Esophagus muscularis mucosa (tissue), 4 donors: ENCODE measurements at regions not wholly inside any gene's neighbourhood (a gene's known extent, or its start where the extent isn't known, plus 50 kb on each side); places are given as distances from the start of the nearest gene placed in this dataset.

Experiments used
- DNase-seq: peaks from one replicate; pipeline ENCODE4 v3.0.0-alpha.2; 2017; ENCODE audit errors: extremely low spot score
- H3K27ac ChIP-seq, 4 donors: fragments of 200-600 bp; sonication (generic); replicated peaks in 1 of 4; 1 replicate in 3 of 4; 2 replicates in 1 of 4; pipeline ENCODE4 v1.5.1; 2016 to 2019; ENCODE audit warnings: mild to moderate bottlenecking in 1 of 4
- H3K27me3 ChIP-seq, 4 donors: fragments of 200-600 bp; sonication (generic); one replicate each; pipeline versions ENCODE4 v1.5.1 to v1.6.0; 2016 to 2019
- H3K36me3 ChIP-seq, 4 donors: fragments of 200-600 bp; sonication (generic); one replicate each; pipeline ENCODE4 v1.5.1; 2016 to 2019
- H3K4me1 ChIP-seq, 4 donors: fragments of 200-600 bp; sonication (generic); one replicate each; pipeline ENCODE4 v1.5.1; 2016 to 2019
- H3K4me3 ChIP-seq, 4 donors: fragments of 200-600 bp; sonication (generic); 1 replicate in 2 of 4; 2 replicates in 2 of 4; pipeline ENCODE4 v1.5.1; 2016 to 2019; ENCODE audit warnings: mild to moderate bottlenecking in 4 of 4, moderate library complexity in 1 of 4
- H3K9me3 ChIP-seq, 4 donors: fragments of 200-600 bp; sonication (generic); 1 replicate in 3 of 4; 2 replicates in 1 of 4; pipeline ENCODE4 v1.5.1; 2016 to 2019
- EP300 ChIP-seq: sonication (generic); formaldehyde crosslinking; IDR thresholded peaks from one replicate; pipeline ENCODE4 v1.6.1; 2017; ENCODE audit warnings: antibody characterized with exemption
- POLR2A ChIP-seq: fragments of 450-650 bp; IDR thresholded peaks from one replicate; pipeline ENCODE4 v1.6.1; 2017; ENCODE audit warnings: antibody characterized with exemption, moderate library complexity, mild to moderate bottlenecking, low read depth
- POLR2AphosphoS5 ChIP-seq, 2 donors: sonication (generic); formaldehyde crosslinking; IDR thresholded peaks; one replicate each; pipeline ENCODE4 v1.6.1; 2017; ENCODE audit warnings: antibody characterized with exemption in 2 of 2
- WGBS: methylation state at CpG from one replicate; pipeline ENCODE4 v1.1.5; 2018; 5-methylcytosine and 5-hydroxymethylcytosine counted together
- intact Hi-C: fragments of 100-400 bp; cut with DNase I; formaldehyde crosslinking; loops from one replicate; pipeline ENCODE4 v1.15.1; 2023
- TF ChIP-seq, protein P1 (sequence below), 3 experiments: fragments of 200-600 bp in 2 of 3; fragments of 450-650 bp in 1 of 3; sonication (generic) in 2 of 3; IDR thresholded peaks; one replicate each; pipeline ENCODE4 v1.5.1; 2017 to 2019; ENCODE audit warnings: antibody characterized with exemption in 3 of 3, mild to moderate bottlenecking in 2 of 3, moderate library complexity in 1 of 3

DNA sequence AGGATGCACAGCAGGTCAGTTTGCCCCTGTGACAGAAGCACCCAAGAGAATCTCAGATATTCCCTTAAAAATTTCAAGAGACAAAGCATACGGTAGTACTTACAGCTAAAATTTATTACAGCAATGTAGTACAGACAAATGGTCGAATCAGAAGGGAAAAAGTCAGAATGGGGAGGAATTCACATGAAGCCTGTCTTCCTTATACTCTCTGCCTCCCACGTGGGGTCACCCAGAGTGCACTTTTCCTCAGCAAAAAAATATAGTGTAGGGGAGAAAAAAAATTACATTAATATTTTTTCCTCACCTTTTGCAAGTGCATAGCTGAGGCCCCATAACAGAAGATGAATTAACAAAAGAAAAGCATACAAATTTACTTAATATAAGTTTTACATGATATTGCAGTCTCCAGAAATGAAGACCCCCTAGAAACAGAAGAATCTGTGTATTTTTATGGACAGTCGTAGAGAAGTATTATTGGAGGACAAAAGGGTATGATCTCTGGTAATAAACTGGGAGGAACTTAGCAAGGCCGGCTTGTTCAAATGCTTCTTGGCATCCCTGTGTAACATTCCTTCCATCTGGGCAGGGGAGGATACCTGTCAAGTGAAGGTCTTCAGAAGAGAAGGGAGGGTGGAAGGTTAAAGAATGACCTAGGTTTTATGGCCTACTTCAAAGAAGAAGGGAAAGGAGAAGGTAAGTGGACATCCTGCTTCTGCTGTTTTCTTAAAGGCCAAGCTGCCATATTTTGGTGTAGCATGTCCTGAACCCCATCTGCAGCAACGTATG, 270.6 kb upstream of the MAGI2 start:
- H3K4me1 ChIP-seq = no peaks in the 10 kb centered on the region
- intact Hi-C loops = no loop called here
- H3K4me3 ChIP-seq = no peak overlapping the region
- H3K27ac ChIP-seq = no peak overlapping the region
- H3K9me3 ChIP-seq = no peaks in the 10 kb centered on the region
- no peak for TF ChIP-seq POLR2A
- no peak for TF ChIP-seq POLR2AphosphoS5 (IDR thresholded peaks at IDR 0.05)
- TF ChIP-seq, protein P1, sequence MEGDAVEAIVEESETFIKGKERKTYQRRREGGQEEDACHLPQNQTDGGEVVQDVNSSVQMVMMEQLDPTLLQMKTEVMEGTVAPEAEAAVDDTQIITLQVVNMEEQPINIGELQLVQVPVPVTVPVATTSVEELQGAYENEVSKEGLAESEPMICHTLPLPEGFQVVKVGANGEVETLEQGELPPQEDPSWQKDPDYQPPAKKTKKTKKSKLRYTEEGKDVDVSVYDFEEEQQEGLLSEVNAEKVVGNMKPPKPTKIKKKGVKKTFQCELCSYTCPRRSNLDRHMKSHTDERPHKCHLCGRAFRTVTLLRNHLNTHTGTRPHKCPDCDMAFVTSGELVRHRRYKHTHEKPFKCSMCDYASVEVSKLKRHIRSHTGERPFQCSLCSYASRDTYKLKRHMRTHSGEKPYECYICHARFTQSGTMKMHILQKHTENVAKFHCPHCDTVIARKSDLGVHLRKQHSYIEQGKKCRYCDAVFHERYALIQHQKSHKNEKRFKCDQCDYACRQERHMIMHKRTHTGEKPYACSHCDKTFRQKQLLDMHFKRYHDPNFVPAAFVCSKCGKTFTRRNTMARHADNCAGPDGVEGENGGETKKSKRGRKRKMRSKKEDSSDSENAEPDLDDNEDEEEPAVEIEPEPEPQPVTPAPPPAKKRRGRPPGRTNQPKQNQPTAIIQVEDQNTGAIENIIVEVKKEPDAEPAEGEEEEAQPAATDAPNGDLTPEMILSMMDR (IDR thresholded peaks at IDR 0.05) = no peak
- TF ChIP-seq EP300 = no peak
- no peaks in the 10 kb centered on the region for H3K27me3 ChIP-seq
- WGBS = 64% methylated on average over 6 of the region's 6 CpGs
- no peaks in the 10 kb centered on the region for H3K36me3 ChIP-seq
- no peak for DNase-seq

DNA sequence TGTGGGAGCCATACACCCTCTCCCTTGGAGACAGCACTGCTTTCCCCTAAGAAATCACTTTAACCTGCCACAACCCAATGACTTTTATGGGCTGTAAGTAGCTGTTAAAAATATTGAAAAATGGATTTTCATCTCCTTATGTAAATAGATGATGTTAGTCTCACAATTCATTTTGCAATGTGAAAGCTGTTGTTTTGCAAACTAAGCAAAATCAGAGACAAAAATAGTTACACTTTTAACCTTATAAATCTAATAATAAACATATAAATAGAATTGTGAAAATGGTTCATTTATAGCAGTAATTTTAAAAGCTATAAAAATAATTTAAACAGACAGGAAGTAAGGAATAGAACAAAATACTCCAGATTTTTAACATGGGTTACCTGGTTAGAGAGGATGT, 268.8 kb upstream of the MAGI2 start:
- TF ChIP-seq POLR2A (no peak), EP300 (no peak), POLR2AphosphoS5 (IDR thresholded peaks at IDR 0.05) (no peak)
- TF ChIP-seq, protein P1 (IDR thresholded peaks at IDR 0.05) = no peak
- Histone ChIP-seq H3K27me3 (no peaks in the 10 kb centered on the region), H3K27ac (no peak overlapping the region), H3K9me3 (no peaks in the 10 kb centered on the region), H3K4me1 (no peaks in the 10 kb centered on the region), H3K4me3 (no peak overlapping the region), H3K36me3 (no peaks in the 10 kb centered on the region)
- no peak for DNase-seq
- intact Hi-C loops = no loop called here

DNA sequence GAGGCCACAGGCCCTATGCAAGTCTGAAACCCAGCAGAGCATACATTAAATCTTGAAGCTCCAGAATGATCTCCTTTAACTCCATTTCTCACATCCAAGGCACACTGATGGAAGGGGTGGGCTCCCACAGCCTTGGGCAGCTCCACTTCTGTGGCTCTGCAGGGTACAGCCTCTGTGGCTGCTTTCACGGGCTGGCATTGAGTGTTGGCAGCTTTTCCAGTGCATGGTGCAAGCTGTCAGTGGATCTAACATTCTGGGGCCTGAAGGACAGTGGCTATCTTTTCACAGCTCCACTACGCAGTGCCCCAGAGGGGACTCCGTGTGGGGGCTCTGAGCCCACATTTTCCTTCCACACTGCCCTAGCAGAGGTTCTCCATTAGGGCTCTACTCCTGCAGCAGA, 265.7 kb upstream of the MAGI2 start:
- 80% methylated on average over 1 of the region's 3 CpGs for WGBS
- no peaks in the 10 kb centered on the region for H3K27me3 ChIP-seq
- no peaks in the 10 kb centered on the region for H3K4me1 ChIP-seq
- no peak overlapping the region for H3K4me3 ChIP-seq
- intact Hi-C loops = no loop called here
- DNase-seq = no peak
- no peaks in the 10 kb centered on the region for H3K36me3 ChIP-seq
- no peaks in the 10 kb centered on the region for H3K9me3 ChIP-seq
- TF ChIP-seq, protein P1 (IDR thresholded peaks at IDR 0.05) = no peak
- TF ChIP-seq POLR2A = no peak
- TF ChIP-seq POLR2AphosphoS5 (IDR thresholded peaks at IDR 0.05) = no peak
- TF ChIP-seq EP300 = no peak
- no peak overlapping the region for H3K27ac ChIP-seq

DNA sequence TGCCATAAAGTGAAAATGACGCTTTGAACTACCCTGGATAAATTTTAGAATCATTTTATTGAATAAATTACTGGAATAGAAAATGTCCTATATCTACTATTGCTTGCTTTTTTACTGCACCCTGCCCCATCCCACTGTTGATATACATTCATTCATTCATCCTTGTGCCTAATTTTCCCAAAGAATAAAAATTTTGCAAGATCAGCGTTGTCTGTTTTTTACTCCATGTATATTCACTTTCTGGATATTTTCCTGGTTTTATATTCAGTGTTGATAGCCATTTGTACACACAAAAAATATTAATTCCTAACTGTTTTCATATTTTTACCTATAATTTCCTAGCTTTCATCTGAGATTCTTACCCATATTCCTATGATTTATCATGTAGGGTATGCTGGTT, 262.9 kb upstream of the MAGI2 start:
- Histone ChIP-seq H3K9me3 (no peaks in the 10 kb centered on the region), H3K4me3 (no peak overlapping the region), H3K27ac (no peak overlapping the region), H3K4me1 (no peaks in the 10 kb centered on the region), H3K36me3 (no peaks in the 10 kb centered on the region), H3K27me3 (no peaks in the 10 kb centered on the region)
- intact Hi-C loops = no loop called here
- TF ChIP-seq EP300 (no peak), POLR2AphosphoS5 (IDR thresholded peaks at IDR 0.05) (no peak), POLR2A (no peak)
- TF ChIP-seq, protein P1 (IDR thresholded peaks at IDR 0.05) = no peak
- 91% methylated on average over 2 of the region's 2 CpGs for WGBS
- no peak for DNase-seq

DNA sequence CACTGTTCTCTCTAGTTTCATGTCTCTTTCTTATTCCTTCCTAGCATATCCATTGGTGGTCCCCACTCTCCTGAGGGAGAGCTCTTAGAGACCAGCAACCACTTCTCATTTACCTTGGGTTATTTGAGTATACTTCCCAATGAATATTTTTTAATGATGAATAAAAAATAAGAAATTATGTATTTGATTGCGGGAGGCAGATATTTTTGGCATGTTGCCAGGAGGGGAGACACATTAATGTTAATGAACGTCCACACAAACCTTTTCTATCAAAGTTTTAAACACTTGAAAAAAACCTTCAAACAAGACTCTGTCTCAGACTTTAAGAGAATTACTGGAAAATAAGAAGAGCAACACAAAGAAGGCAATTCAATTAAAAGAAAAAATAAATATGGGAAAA, 260.6 kb upstream of the MAGI2 start:
- no peaks in the 10 kb centered on the region for H3K4me1 ChIP-seq
- no peaks in the 10 kb centered on the region for H3K27me3 ChIP-seq
- no peak overlapping the region for H3K4me3 ChIP-seq
- DNase-seq = no peak
- intact Hi-C loops = no loop called here
- WGBS = 78% methylated on average over 2 of the region's 2 CpGs
- no peak overlapping the region for H3K27ac ChIP-seq
- TF ChIP-seq, protein P1 (IDR thresholded peaks at IDR 0.05) = no peak
- TF ChIP-seq POLR2AphosphoS5 (IDR thresholded peaks at IDR 0.05) (no peak), EP300 (no peak), POLR2A (no peak)
- no peaks in the 10 kb centered on the region for H3K36me3 ChIP-seq
- no peaks in the 10 kb centered on the region for H3K9me3 ChIP-seq
